RWPE2 (cell line): ENCODE measurements at regions not wholly inside any gene's neighbourhood (a gene's known extent, or its start where the extent isn't known, plus 50 kb on each side); places are given as distances from the start of the nearest gene placed in this dataset.

Experiments
- ATAC-seq: fragments of 200-7000 bp; cut with Tn5 transposase; 3 replicates; pipeline ENCODE4 v1.9.1; 2021; ENCODE audit warnings: low read depth
- DNase-seq: peaks from one replicate; pipeline ENCODE4 v3.0.0-alpha.2; 2020; ENCODE audit warnings: low spot score
- H3K27ac ChIP-seq: fragments of 450-650 bp; 2 replicates; pipeline ENCODE4 v1.5.1; 2017; ENCODE audit warnings: mild to moderate bottlenecking; ENCODE audit not compliant: poor library complexity, severe bottlenecking
- H3K27me3 ChIP-seq: fragments of 250-450 bp; sonication (Bioruptor Pico); 2 replicates; pipeline ENCODE4 v1.5.1; 2021; ENCODE audit warnings: mild to moderate bottlenecking, moderate library complexity; ENCODE audit not compliant: insufficient read depth, poor library complexity, severe bottlenecking
- H3K36me3 ChIP-seq: fragments of 250-450 bp; sonication (Bioruptor Pico); 2 replicates; pipeline ENCODE4 v1.5.1; 2020; ENCODE audit warnings: low read depth, mild to moderate bottlenecking, moderate library complexity
- H3K4me1 ChIP-seq: fragments of 250-450 bp; sonication (Bioruptor Pico); 2 replicates; pipeline ENCODE4 v1.5.1; 2021; ENCODE audit warnings: mild to moderate bottlenecking, moderate library complexity; ENCODE audit not compliant: insufficient read depth, poor library complexity, severe bottlenecking
- H3K4me3 ChIP-seq: fragments of 250-450 bp; sonication (Bioruptor Pico); 2 replicates; pipeline ENCODE4 v1.5.1; 2021; ENCODE audit warnings: mild to moderate bottlenecking, moderate library complexity; ENCODE audit not compliant: severe bottlenecking
- H3K9me3 ChIP-seq: fragments of 250-450 bp; sonication (Bioruptor Pico); 2 replicates; pipeline ENCODE4 v1.5.1; 2021; ENCODE audit warnings: mild to moderate bottlenecking, moderate library complexity; ENCODE audit not compliant: severe bottlenecking
- CTCF ChIP-seq: fragments of 450-650 bp; IDR thresholded peaks from one replicate; pipeline ENCODE4 v1.5.1; 2017; ENCODE audit warnings: mild to moderate bottlenecking, moderate library complexity; ENCODE audit not compliant: poor library complexity, severe bottlenecking

GRCh38 chr11:87861030-87861429 is 314.2 kb downstream of the RAB38 start:
- Histone ChIP-seq H3K4me3 (no peak overlapping the region), H3K27me3 (no peaks in the 10 kb centered on the region), H3K27ac (no peak overlapping the region), H3K9me3 (no peaks in the 10 kb centered on the region), H3K36me3 (no peaks in the 10 kb centered on the region), H3K4me1 (no peaks in the 10 kb centered on the region)
- no peak for DNase-seq
- ATAC-seq = no peak
- no peak for TF ChIP-seq CTCF

DNA sequence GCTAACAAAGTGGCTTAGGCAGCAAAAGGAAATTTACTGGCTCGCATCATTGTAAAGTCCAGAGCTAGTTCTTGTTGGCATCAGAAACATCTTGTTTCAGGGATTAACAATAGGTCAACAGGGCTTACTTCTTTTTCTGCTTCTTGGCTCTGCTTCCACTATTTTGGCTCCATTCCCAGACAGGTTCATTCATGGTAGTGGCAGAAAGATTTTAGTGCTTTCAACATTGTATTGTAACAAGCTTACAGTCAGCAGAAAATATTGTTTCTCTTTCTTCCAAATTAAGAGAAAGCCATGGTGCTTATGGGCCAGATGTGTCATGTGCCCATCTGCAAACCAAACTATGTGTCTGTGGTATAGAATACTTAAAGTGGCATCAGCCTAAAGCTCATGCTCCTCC is 315.6 kb downstream of the RAB38 start:
- H3K4me1 ChIP-seq = no peaks in the 10 kb centered on the region
- no peak overlapping the region for H3K4me3 ChIP-seq
- ATAC-seq (peak; percentile 40; the same call in 2 of the 3 replicates), DNase-seq (no peak)
- H3K36me3 ChIP-seq = no peaks in the 10 kb centered on the region
- no peak for TF ChIP-seq CTCF
- no peaks in the 10 kb centered on the region for H3K9me3 ChIP-seq
- no peak overlapping the region for H3K27ac ChIP-seq
- no peaks in the 10 kb centered on the region for H3K27me3 ChIP-seq

DNA sequence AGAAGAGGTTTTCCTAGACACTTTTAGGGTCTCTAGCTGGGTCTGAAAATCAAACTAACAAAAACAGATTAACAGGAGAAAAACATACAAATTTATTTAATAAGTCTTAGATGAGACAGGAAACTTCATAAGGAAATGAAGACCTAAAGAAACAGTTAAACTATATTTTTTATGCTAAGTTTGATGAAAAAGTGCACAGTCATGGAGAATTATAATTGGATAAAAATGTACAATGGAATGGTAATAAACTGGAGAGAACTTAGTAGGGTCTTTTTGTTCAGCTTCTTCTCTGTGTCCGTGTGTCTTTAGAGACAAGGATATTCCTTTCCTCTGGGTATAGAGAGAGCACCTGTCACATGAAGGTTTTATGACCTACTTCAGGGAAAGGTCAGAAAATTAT is 323.4 kb downstream of the RAB38 start:
- no peak for ATAC-seq
- no peaks in the 10 kb centered on the region for H3K36me3 ChIP-seq
- H3K4me3 ChIP-seq = no peak overlapping the region
- no peak for DNase-seq
- no peak for TF ChIP-seq CTCF
- H3K9me3 ChIP-seq = no peaks in the 10 kb centered on the region
- no peaks in the 10 kb centered on the region for H3K4me1 ChIP-seq
- no peak overlapping the region for H3K27ac ChIP-seq
- H3K27me3 ChIP-seq = no peaks in the 10 kb centered on the region

- DNase-seq (no peak), ATAC-seq (peak; percentile 67)
- H3K27ac ChIP-seq = no peak overlapping the region
- H3K9me3 ChIP-seq = no peaks in the 10 kb centered on the region
- H3K36me3 ChIP-seq = no peaks in the 10 kb centered on the region
- TF ChIP-seq CTCF = no peak
- H3K4me3 ChIP-seq = no peak overlapping the region
- H3K27me3 ChIP-seq = no peaks in the 10 kb centered on the region
- H3K4me1 ChIP-seq = no peaks in the 10 kb centered on the region
Measured at GRCh38 chr11:87851234-87851633, 324.0 kb downstream of the RAB38 start.

DNA sequence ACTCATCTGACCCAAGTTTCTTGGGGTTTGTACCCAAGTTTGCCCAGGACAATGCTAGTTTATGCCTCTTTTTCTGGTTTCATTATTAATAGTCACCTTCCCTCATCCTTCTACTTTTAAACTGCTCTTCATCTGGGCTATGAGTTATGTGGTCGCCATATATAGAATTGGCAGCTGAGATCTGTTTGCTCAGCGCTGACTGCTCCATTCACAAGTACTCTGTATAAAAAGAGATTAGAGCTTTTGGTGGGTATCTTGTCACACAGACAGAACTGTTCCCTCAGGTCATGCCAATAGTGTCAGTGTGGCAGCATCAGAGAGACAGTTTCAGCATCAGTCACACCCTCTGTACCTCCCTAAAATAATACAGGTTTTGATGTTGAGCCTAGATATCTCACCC is 326.0 kb downstream of the RAB38 start:
- Histone ChIP-seq H3K27me3 (no peaks in the 10 kb centered on the region), H3K36me3 (no peaks in the 10 kb centered on the region), H3K27ac (no peak overlapping the region), H3K9me3 (no peaks in the 10 kb centered on the region), H3K4me3 (no peak overlapping the region), H3K4me1 (no peaks in the 10 kb centered on the region)
- no peak for TF ChIP-seq CTCF
- ATAC-seq (no peak), DNase-seq (no peak)
